IMR-90 (cell line): ENCODE measurements at regions not wholly inside any gene's neighbourhood (a gene's known extent, or its start where the extent isn't known, plus 50 kb on each side); places are given as distances from the start of the nearest gene placed in this dataset.

Experiments
- ATAC-seq: fragments of 200-7000 bp; cut with Tn5 transposase; 2 replicates; pipeline ENCODE4 v1.9.1; 2020; ENCODE audit warnings: low read depth, mild to moderate bottlenecking, moderate library complexity
- BruUV-seq: library from RNA; stranded (reverse); fragments of 400-500 nt; replicated peaks from 2 replicates; lab custom pipeline; 2021; lab: Mats Ljungman, UMichigan
- CTCF ChIA-PET: fragments of 300-600 bp; formaldehyde crosslinking; extraction: SDS; loops from one replicate; lab custom pipeline; 2021; ENCODE audit warnings: antibody characterized with exemption; lab: Yijun Ruan, JAX
- POLR2A ChIA-PET: fragments of 300-600 bp; sonication (Branson Sonifier 250); formaldehyde crosslinking; loops from one replicate; lab custom pipeline; 2022; ENCODE audit warnings: antibody characterized with exemption; ENCODE audit not compliant: unreplicated experiment; lab: Charles Lee
- DNase-seq: peaks from one replicate; pipeline ENCODE4 v3.0.0; 2013
- H2AFZ ChIP-seq: replicated peaks from 2 replicates; pipeline ENCODE3; 2013; ENCODE audit warnings: low read length, mild to moderate bottlenecking; ENCODE audit not compliant: poor library complexity
- H2AK5ac ChIP-seq: 2 replicates; pipeline ENCODE4 v1.6.1; 2013; ENCODE audit warnings: low read depth, low read length, inconsistent platforms
- H2AK9ac ChIP-seq: replicated peaks from 2 replicates; pipeline ENCODE3; 2013; ENCODE audit warnings: mild to moderate bottlenecking, low read depth, low read length, moderate library complexity; ENCODE audit not compliant: poor library complexity
- H2BK120ac ChIP-seq: 2 replicates; pipeline ENCODE4 v1.6.1; 2013; ENCODE audit warnings: low read depth, low read length, inconsistent platforms
- H2BK15ac ChIP-seq: 3 replicates; pipeline ENCODE4 v1.6.1; 2013; ENCODE audit warnings: low read depth, low read length, inconsistent platforms
- H2BK20ac ChIP-seq: 2 replicates; pipeline ENCODE4 v1.6.1; 2013; ENCODE audit warnings: low read depth, mild to moderate bottlenecking, inconsistent platforms, low read length, moderate library complexity
- H2BK5ac ChIP-seq: 2 replicates; pipeline ENCODE4 v1.6.1; 2013; ENCODE audit warnings: mild to moderate bottlenecking, low read depth, low read length, inconsistent platforms; ENCODE audit not compliant: poor library complexity, severe bottlenecking
- H3K14ac ChIP-seq: replicated peaks from 2 replicates; pipeline ENCODE4 v1.6.1; 2013; ENCODE audit warnings: low read depth, low read length, inconsistent platforms
- H3K18ac ChIP-seq: 2 replicates; pipeline ENCODE4 v1.6.1; 2013; ENCODE audit warnings: low read depth, low read length, control low read depth
- H3K23ac ChIP-seq: 2 replicates; pipeline ENCODE4 v1.6.1; 2013; ENCODE audit warnings: low read depth, low read length, inconsistent platforms
- H3K27ac ChIP-seq: 2 replicates; pipeline ENCODE4 v1.5.1; 2013; ENCODE audit warnings: mild to moderate bottlenecking, control low read depth, low read length; ENCODE audit not compliant: insufficient read depth
- H3K27me3 ChIP-seq: 2 replicates; pipeline ENCODE4 v1.6.1; 2013; ENCODE audit warnings: low read length; ENCODE audit not compliant: control insufficient read depth, insufficient read depth
- H3K36me3 ChIP-seq: 2 replicates; pipeline ENCODE4 v1.6.1; 2013; ENCODE audit warnings: low read length, mixed read lengths; ENCODE audit not compliant: control insufficient read depth, insufficient read depth
- H3K4ac ChIP-seq: 2 replicates; pipeline ENCODE4 v1.6.1; 2013; ENCODE audit warnings: low read depth, low read length, inconsistent platforms
- H3K4me1 ChIP-seq: 2 replicates; pipeline ENCODE4 v1.6.1; 2013; ENCODE audit warnings: low read length, mixed read lengths; ENCODE audit not compliant: control insufficient read depth, insufficient read depth
- H3K4me2 ChIP-seq: 2 replicates; pipeline ENCODE4 v1.6.1; 2013; ENCODE audit warnings: low read depth, mild to moderate bottlenecking, control low read depth, low read length, moderate library complexity
- H3K4me3 ChIP-seq: 2 replicates; pipeline ENCODE4 v1.5.1; 2013; ENCODE audit warnings: low read depth, mild to moderate bottlenecking, control low read depth, low read length, moderate library complexity; ENCODE audit not compliant: insufficient read depth
- H3K56ac ChIP-seq: 2 replicates; pipeline ENCODE4 v1.6.1; 2013; ENCODE audit warnings: low read length, inconsistent platforms; ENCODE audit not compliant: insufficient read depth; ENCODE audit errors: extremely low read depth
- H3K79me1 ChIP-seq, 2 experiments: 2 replicates each; pipeline ENCODE4 v1.6.1; 2013; ENCODE audit warnings: low read length in 2 of 2, inconsistent platforms in 1 of 2, low read depth in 1 of 2
- H3K9ac ChIP-seq: 2 replicates; pipeline ENCODE4 v1.6.1; 2013; ENCODE audit warnings: low read depth, low read length, control low read depth
- H3K9me1 ChIP-seq: 2 replicates; pipeline ENCODE4 v1.6.1; 2013; ENCODE audit warnings: low read length, inconsistent platforms; ENCODE audit not compliant: insufficient read depth
- H3K9me3 ChIP-seq: 2 replicates; pipeline ENCODE4 v1.6.1; 2013; ENCODE audit warnings: low read length; ENCODE audit not compliant: control insufficient read depth, insufficient read depth
- H4K20me1 ChIP-seq: 2 replicates; pipeline ENCODE4 v1.6.1; 2013; ENCODE audit warnings: low read length, inconsistent platforms; ENCODE audit not compliant: insufficient read depth
- H4K5ac ChIP-seq: 2 replicates; pipeline ENCODE4 v1.6.1; 2013; ENCODE audit warnings: mild to moderate bottlenecking, low read depth, low read length, control low read depth
- H4K8ac ChIP-seq, 2 experiments: 2 replicates each; pipeline ENCODE4 v1.6.1; 2013; ENCODE audit warnings: low read depth in 2 of 2, low read length in 2 of 2, control low read depth in 1 of 2, inconsistent platforms in 1 of 2
- H4K91ac ChIP-seq: 2 replicates; pipeline ENCODE4 v1.6.1; 2013; ENCODE audit warnings: low read depth, low read length, inconsistent platforms; ENCODE audit not compliant: insufficient read depth
- BHLHE40 ChIP-seq: fragments of 150-350 bp; IDR thresholded peaks from 2 replicates; pipeline ENCODE4 v1.6.1; 2016; ENCODE audit warnings: mild to moderate bottlenecking, low read depth, low read length
- CEBPB ChIP-seq: IDR thresholded peaks from 2 replicates; pipeline ENCODE4 v1.6.1; 2012; ENCODE audit warnings: low read depth, low read length, improper control_type of control experiment
- CHD1 ChIP-seq: IDR thresholded peaks from 2 replicates; pipeline ENCODE4 v1.6.1; 2012; ENCODE audit warnings: low read depth, low read length, improper control_type of control experiment
- ELK1 ChIP-seq: fragments of 150-350 bp; IDR thresholded peaks from 2 replicates; pipeline ENCODE4 v1.6.1; 2016; ENCODE audit warnings: low read depth, mild to moderate bottlenecking, low read length, moderate library complexity, borderline replicate concordance
- FOS ChIP-seq: fragments of 150-350 bp; IDR thresholded peaks from 2 replicates; pipeline ENCODE4 v1.6.1; 2016; ENCODE audit warnings: low read depth, low read length
- MXI1 ChIP-seq: IDR thresholded peaks from 2 replicates; pipeline ENCODE4 v1.6.1; 2012; ENCODE audit warnings: low read depth, mild to moderate bottlenecking, low read length, moderate library complexity, borderline replicate concordance
- NFE2L2 ChIP-seq: fragments of 150-350 bp; IDR thresholded peaks from 2 replicates; pipeline ENCODE4 v1.6.1; 2016; ENCODE audit warnings: low read depth, mild to moderate bottlenecking, low read length
- RCOR1 ChIP-seq: IDR thresholded peaks from 2 replicates; pipeline ENCODE4 v1.6.1; 2012; ENCODE audit warnings: mild to moderate bottlenecking, low read length, improper control_type of control experiment; ENCODE audit not compliant: insufficient replicate concordance
- RFX5 ChIP-seq: IDR thresholded peaks from 2 replicates; pipeline ENCODE4 v1.8.0; 2012; ENCODE audit warnings: low read depth, mild to moderate bottlenecking, low read length, moderate library complexity
- SMC3 ChIP-seq: fragments of 150-350 bp; IDR thresholded peaks from 2 replicates; pipeline ENCODE4 v1.6.1; 2016; ENCODE audit warnings: low read depth, mild to moderate bottlenecking, antibody characterized with exemption, low read length, moderate library complexity
- WGBS, 2 experiments: methylation state at CpG; one replicate each; pipeline versions ENCODE4 v1.1.5 to v1.1.7; 2013; ENCODE audit warnings: missing lambda C conversion rate in 2 of 2; ENCODE audit not compliant: insufficient read length in 1 of 2; ENCODE audit errors: extremely low coverage in 2 of 2; 5-methylcytosine and 5-hydroxymethylcytosine counted together
- dilution Hi-C: fragments of 300-500 bp; cut with HindIII; formaldehyde crosslinking; loops from one replicate; pipeline ENCODE4 v1.14.3; 2018; ENCODE audit warnings: low sequenced_read_pairs; ENCODE audit not compliant: unreplicated experiment
- in situ Hi-C: fragments of 300-500 bp; cut with MboI; formaldehyde crosslinking; loops from 3 replicates; pipeline ENCODE4 v1.14.3; 2019; ENCODE audit warnings: low sequenced_read_pairs, inconsistent platforms, mixed read lengths
- intact Hi-C: fragments of 100-400 bp; cut with micrococcal nuclease; formaldehyde crosslinking; loops from 2 replicates; pipeline ENCODE4 v1.10.0; 2022
- TF ChIP-seq, protein P1 (sequence below): conservative IDR thresholded peaks from 2 replicates; pipeline ENCODE4 v1.5.1; 2012; ENCODE audit warnings: mild to moderate bottlenecking, low read depth, low read length, improper control_type of control experiment

DNA sequence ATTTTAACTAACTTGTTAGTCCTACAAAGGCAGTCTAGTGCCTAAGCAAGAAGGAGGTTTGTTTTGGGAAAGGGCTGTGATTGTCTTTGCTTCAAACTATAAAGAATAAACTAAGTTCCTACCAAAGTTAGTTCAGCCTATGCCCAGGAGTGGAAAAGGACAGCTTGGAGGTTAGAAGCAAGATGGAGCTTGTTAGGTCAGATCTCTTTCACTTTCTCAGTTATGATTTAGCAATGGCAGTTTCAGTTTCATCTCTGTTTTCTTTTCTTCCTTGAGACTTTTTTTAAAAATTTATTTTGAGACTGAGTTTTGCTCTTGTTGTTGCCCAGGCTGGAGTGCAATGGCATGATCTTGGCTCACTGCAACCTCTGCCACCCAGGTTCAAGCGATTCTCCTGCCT lies 82.9 kb upstream of the NLGN4X start:
- ChIA-PET CTCF (no interaction called here), POLR2A (no interaction called here)
- H2AFZ ChIP-seq = no peak overlapping the region
- no peak overlapping the region for H4K91ac ChIP-seq
- no peak overlapping the region for H3K18ac ChIP-seq
- dilution Hi-C loops (no loop called here), in situ Hi-C loops (no loop called here), intact Hi-C loops (no loop called here)
- no peak overlapping the region for H3K23ac ChIP-seq
- no peak for DNase-seq
- BruUV-seq = no TSS peak
- H3K27me3 ChIP-seq = no peaks in the 10 kb centered on the region
- H2AK9ac ChIP-seq = no peak overlapping the region
- H4K5ac ChIP-seq = no peak overlapping the region
- no peak overlapping the region for H2BK120ac ChIP-seq
- H4K20me1 ChIP-seq = no peaks in the 10 kb centered on the region
- H3K9me1 ChIP-seq = no peaks in the 10 kb centered on the region
- TF ChIP-seq, protein P1, sequence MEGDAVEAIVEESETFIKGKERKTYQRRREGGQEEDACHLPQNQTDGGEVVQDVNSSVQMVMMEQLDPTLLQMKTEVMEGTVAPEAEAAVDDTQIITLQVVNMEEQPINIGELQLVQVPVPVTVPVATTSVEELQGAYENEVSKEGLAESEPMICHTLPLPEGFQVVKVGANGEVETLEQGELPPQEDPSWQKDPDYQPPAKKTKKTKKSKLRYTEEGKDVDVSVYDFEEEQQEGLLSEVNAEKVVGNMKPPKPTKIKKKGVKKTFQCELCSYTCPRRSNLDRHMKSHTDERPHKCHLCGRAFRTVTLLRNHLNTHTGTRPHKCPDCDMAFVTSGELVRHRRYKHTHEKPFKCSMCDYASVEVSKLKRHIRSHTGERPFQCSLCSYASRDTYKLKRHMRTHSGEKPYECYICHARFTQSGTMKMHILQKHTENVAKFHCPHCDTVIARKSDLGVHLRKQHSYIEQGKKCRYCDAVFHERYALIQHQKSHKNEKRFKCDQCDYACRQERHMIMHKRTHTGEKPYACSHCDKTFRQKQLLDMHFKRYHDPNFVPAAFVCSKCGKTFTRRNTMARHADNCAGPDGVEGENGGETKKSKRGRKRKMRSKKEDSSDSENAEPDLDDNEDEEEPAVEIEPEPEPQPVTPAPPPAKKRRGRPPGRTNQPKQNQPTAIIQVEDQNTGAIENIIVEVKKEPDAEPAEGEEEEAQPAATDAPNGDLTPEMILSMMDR = no peak
- TF ChIP-seq BHLHE40 = no peak
- TF ChIP-seq ELK1 = no peak
- TF ChIP-seq FOS = no peak
- TF ChIP-seq MXI1 = no peak
- TF ChIP-seq CHD1 = no peak
- TF ChIP-seq RCOR1 = no peak
- TF ChIP-seq RFX5 = no peak
- no peak for TF ChIP-seq NFE2L2
- TF ChIP-seq SMC3 = no peak
- no peak for TF ChIP-seq CEBPB
- H2BK5ac ChIP-seq = no peak overlapping the region
- H3K9me3 ChIP-seq = peaks cover 8% of the 10 kb centered on the region
- H3K4me1 ChIP-seq = no peaks in the 10 kb centered on the region
- no peaks in the 10 kb centered on the region for H3K36me3 ChIP-seq
- H3K14ac ChIP-seq = no peak overlapping the region
- H3K79me1 ChIP-seq = no peaks in the 10 kb centered on the region
- no peak overlapping the region for H3K4me3 ChIP-seq
- H3K9ac ChIP-seq = no peak overlapping the region
- H3K27ac ChIP-seq = no peak overlapping the region
- no peak overlapping the region for H2BK15ac ChIP-seq
- no peak overlapping the region for H3K4ac ChIP-seq
- no peak overlapping the region for H2BK20ac ChIP-seq
- no peak overlapping the region for H4K8ac ChIP-seq
- H3K56ac ChIP-seq = no peak overlapping the region
- WGBS, 2 experiments = no CpG with 5 or more reads among the region's 1 CpG
- ATAC-seq = no peak
- H2AK5ac ChIP-seq = no peak overlapping the region
- H3K4me2 ChIP-seq = no peak overlapping the region
